H7 (cell line): ENCODE measurements at regions not wholly inside any gene's neighbourhood (a gene's known extent, or its start where the extent isn't known, plus 50 kb on each side); places are given as distances from the start of the nearest gene placed in this dataset.

ENCODE experiments used
- DNase-seq: peaks from one replicate; pipeline ENCODE4 v3.0.0; 2012
- H3K27me3 ChIP-seq: 2 replicates; pipeline ENCODE4 v1.6.0; 2011; ENCODE audit warnings: mild to moderate bottlenecking, low read length; ENCODE audit not compliant: control insufficient read depth, insufficient read depth
- H3K36me3 ChIP-seq: replicated peaks from 2 replicates; pipeline ENCODE4 v1.5.1; 2011; ENCODE audit warnings: low read length; ENCODE audit not compliant: control insufficient read depth, insufficient read depth
- H3K4me3 ChIP-seq: 2 replicates; pipeline ENCODE4 v1.5.1; 2011; ENCODE audit warnings: low read depth, mild to moderate bottlenecking, control low read depth, low read length, moderate library complexity; ENCODE audit not compliant: insufficient read depth

GRCh38 chr12:107411792-107412535 lies 273.6 kb upstream of the PWP1 start:
- DNase-seq: no peak
- Histone ChIP-seq H3K27me3 (no peaks in the 10 kb centered on the region), H3K4me3 (no peak overlapping the region), H3K36me3 (no peaks in the 10 kb centered on the region)

- Histone ChIP-seq H3K4me3 (no peak overlapping the region), H3K36me3 (no peaks in the 10 kb centered on the region), H3K27me3 (no peaks in the 10 kb centered on the region)
- no peak for DNase-seq
These were observed 270.5 kb upstream of the PWP1 start for GRCh38 chr12:107415071-107415470.

- Histone ChIP-seq H3K36me3 (no peaks in the 10 kb centered on the region), H3K27me3 (no peaks in the 10 kb centered on the region), H3K4me3 (no peak overlapping the region)
- no peak for DNase-seq
These were observed 269.8 kb upstream of the PWP1 start for GRCh38 chr12:107415834-107416233.

- Histone ChIP-seq H3K27me3 (no peaks in the 10 kb centered on the region), H3K36me3 (no peaks in the 10 kb centered on the region), H3K4me3 (no peak overlapping the region)
- no peak for DNase-seq
These were observed 268.6 kb upstream of the PWP1 start for GRCh38 chr12:107417004-107417403.

GRCh38 chr12:107418981-107419380 lies 266.6 kb upstream of the PWP1 start:
- no peaks in the 10 kb centered on the region for H3K27me3 ChIP-seq
- H3K36me3 ChIP-seq: no peaks in the 10 kb centered on the region
- H3K4me3 ChIP-seq: no peak overlapping the region
- DNase-seq: no peak

- Histone ChIP-seq H3K36me3 (no peaks in the 10 kb centered on the region), H3K4me3 (no peak overlapping the region), H3K27me3 (no peaks in the 10 kb centered on the region)
- no peak for DNase-seq
These were observed 262.1 kb upstream of the PWP1 start for GRCh38 chr12:107423531-107423930.

- no peaks in the 10 kb centered on the region for H3K27me3 ChIP-seq
- no peaks in the 10 kb centered on the region for H3K36me3 ChIP-seq
- no peak for DNase-seq
- no peak overlapping the region for H3K4me3 ChIP-seq
These were observed 256.4 kb upstream of the PWP1 start for GRCh38 chr12:107429006-107429705.

GRCh38 chr12:107431942-107432341 lies 253.7 kb upstream of the PWP1 start:
- no peaks in the 10 kb centered on the region for H3K36me3 ChIP-seq
- H3K4me3 ChIP-seq: no peak overlapping the region
- no peaks in the 10 kb centered on the region; the same call in 1 of the 2 replicates for H3K27me3 ChIP-seq
- DNase-seq: no peak

GRCh38 chr12:107435072-107435471 lies 250.5 kb upstream of the PWP1 start:
- Histone ChIP-seq H3K27me3 (no peaks in the 10 kb centered on the region; the same call in 1 of the 2 replicates), H3K36me3 (no peaks in the 10 kb centered on the region), H3K4me3 (no peak overlapping the region)
- peak; percentile 46 for DNase-seq

GRCh38 chr12:107435520-107435919 lies 250.1 kb upstream of the PWP1 start:
- no peak overlapping the region for H3K4me3 ChIP-seq
- no peaks in the 10 kb centered on the region for H3K36me3 ChIP-seq
- DNase-seq: no peak
- H3K27me3 ChIP-seq: no peaks in the 10 kb centered on the region; the same call in 1 of the 2 replicates

GRCh38 chr12:107436376-107436775 lies 249.2 kb upstream of the PWP1 start:
- H3K4me3 ChIP-seq: no peak overlapping the region
- H3K27me3 ChIP-seq: no peaks in the 10 kb centered on the region; the same call in 1 of the 2 replicates
- DNase-seq: peak; percentile 36
- H3K36me3 ChIP-seq: no peaks in the 10 kb centered on the region

- Histone ChIP-seq H3K36me3 (no peaks in the 10 kb centered on the region), H3K4me3 (no peak overlapping the region), H3K27me3 (no peaks in the 10 kb centered on the region; the same call in 1 of the 2 replicates)
- DNase-seq: no peak
These were observed 248.8 kb upstream of the PWP1 start for GRCh38 chr12:107436836-107437235.

- no peak for DNase-seq
- H3K4me3 ChIP-seq: no peak overlapping the region
- H3K27me3 ChIP-seq: no peaks in the 10 kb centered on the region; the same call in 1 of the 2 replicates
- H3K36me3 ChIP-seq: no peaks in the 10 kb centered on the region
These were observed 247.6 kb upstream of the PWP1 start for GRCh38 chr12:107437954-107438353.

GRCh38 chr12:107439026-107439738 lies 246.4 kb upstream of the PWP1 start:
- Histone ChIP-seq H3K4me3 (no peak overlapping the region), H3K36me3 (no peaks in the 10 kb centered on the region), H3K27me3 (no peaks in the 10 kb centered on the region; the same call in 1 of the 2 replicates)
- DNase-seq: peak; percentile 42

GRCh38 chr12:107440606-107441005 lies 245.0 kb upstream of the PWP1 start:
- no peaks in the 10 kb centered on the region for H3K27me3 ChIP-seq
- H3K36me3 ChIP-seq: no peaks in the 10 kb centered on the region
- no peak for DNase-seq
- H3K4me3 ChIP-seq: no peak overlapping the region
